Fibroblast of the aortic adventitia (primary cell): ENCODE measurements at regions not wholly inside any gene's neighbourhood (a gene's known extent, or its start where the extent isn't known, plus 50 kb on each side); places are given as distances from the start of the nearest gene placed in this dataset.
"Not testable (repeated sequence)": the region's sequence is repeated elsewhere in the genome, so short reads cannot be mapped to it uniquely, and the experiment has no call there.

Experiments used
- DNase-seq: peaks from one replicate; pipeline ENCODE4 v3.0.0-alpha.2; 2010; ENCODE audit warnings: low read depth
- H3K4me3 ChIP-seq: 2 replicates; pipeline ENCODE4 v1.5.1; 2011; ENCODE audit warnings: low read depth, mild to moderate bottlenecking, control low read depth, low read length, moderate library complexity
- TF ChIP-seq, protein P1 (sequence below): IDR thresholded peaks from 2 replicates; pipeline ENCODE4 v1.5.1; 2011; ENCODE audit warnings: mild to moderate bottlenecking, low read length, control low read depth, inconsistent platforms; ENCODE audit not compliant: insufficient read depth

DNA sequence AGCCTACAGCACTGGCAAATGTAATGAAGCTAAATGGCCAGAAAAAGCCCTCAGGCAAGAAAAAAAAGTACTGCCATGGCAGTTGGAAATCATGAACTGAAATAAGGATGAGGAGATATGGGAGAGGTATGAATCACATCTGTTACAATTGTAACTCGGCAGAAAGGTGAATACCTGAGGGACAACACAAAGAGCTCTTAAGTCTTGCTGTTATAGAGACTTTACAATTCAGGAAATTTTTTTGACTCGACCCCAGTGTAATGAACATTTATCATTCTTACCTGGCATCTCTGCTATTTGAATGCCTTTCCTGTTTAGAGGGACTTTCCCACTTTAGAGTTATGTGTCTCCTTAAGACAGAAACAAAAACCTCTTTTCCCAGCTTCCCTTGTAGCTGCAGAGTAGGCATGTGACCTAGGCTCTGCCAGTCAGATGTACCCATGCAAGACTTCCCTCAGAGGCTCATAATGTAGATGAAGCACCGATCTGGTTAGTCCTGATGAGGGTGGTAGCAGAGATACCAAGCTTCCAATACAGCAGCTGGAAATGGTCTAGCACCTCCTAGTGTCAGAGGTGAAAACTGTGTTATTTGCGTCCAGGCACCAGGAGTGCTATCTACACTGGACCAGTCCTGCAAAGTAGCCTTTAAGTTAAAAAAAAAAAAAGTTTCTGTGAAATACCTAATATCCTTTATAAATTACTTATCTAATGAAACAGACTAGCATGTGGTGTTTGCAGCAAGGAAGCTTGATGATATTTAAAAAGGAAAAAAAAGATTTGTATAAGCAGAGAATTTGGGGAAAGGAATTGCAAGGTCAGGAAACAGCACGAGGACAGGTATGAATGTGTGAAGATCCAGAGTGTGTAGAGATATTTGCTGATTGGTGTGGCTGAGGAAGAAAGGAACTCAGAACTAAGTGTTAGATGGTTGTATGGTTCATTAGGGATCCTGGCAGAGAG is 146.9 kb upstream of the SLC1A3 start:
- TF ChIP-seq, protein P1, sequence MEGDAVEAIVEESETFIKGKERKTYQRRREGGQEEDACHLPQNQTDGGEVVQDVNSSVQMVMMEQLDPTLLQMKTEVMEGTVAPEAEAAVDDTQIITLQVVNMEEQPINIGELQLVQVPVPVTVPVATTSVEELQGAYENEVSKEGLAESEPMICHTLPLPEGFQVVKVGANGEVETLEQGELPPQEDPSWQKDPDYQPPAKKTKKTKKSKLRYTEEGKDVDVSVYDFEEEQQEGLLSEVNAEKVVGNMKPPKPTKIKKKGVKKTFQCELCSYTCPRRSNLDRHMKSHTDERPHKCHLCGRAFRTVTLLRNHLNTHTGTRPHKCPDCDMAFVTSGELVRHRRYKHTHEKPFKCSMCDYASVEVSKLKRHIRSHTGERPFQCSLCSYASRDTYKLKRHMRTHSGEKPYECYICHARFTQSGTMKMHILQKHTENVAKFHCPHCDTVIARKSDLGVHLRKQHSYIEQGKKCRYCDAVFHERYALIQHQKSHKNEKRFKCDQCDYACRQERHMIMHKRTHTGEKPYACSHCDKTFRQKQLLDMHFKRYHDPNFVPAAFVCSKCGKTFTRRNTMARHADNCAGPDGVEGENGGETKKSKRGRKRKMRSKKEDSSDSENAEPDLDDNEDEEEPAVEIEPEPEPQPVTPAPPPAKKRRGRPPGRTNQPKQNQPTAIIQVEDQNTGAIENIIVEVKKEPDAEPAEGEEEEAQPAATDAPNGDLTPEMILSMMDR, result peak; percentile 14
- no peak overlapping the region for H3K4me3 ChIP-seq
- DNase-seq, result no peak

- H3K4me3 ChIP-seq, result no peak overlapping the region
- TF ChIP-seq, protein P1, result no peak
- DNase-seq, result no peak
These were observed 143.9 kb upstream of the SLC1A3 start for GRCh38 chr5:36462295-36463021.

DNA sequence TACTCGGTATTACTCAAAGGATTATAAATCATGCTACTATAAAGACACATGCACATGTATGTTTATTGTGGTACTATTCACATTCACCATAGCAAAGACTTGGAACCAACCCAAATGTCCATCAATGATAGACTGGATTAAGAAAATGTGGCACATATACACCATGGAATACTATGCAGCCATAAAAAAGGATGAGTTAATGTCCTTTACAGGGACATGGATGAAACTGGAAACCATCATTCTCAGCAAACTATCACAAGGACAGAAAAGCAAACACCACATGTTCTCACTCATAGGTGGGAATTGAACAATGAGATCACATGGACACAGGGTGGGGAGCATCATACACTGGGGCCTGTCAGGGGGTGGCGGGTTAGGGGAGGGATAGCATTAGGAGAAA is 130.5 kb upstream of the SLC1A3 start:
- DNase-seq, H3K4me3 ChIP-seq: not testable (repeated sequence)

DNA sequence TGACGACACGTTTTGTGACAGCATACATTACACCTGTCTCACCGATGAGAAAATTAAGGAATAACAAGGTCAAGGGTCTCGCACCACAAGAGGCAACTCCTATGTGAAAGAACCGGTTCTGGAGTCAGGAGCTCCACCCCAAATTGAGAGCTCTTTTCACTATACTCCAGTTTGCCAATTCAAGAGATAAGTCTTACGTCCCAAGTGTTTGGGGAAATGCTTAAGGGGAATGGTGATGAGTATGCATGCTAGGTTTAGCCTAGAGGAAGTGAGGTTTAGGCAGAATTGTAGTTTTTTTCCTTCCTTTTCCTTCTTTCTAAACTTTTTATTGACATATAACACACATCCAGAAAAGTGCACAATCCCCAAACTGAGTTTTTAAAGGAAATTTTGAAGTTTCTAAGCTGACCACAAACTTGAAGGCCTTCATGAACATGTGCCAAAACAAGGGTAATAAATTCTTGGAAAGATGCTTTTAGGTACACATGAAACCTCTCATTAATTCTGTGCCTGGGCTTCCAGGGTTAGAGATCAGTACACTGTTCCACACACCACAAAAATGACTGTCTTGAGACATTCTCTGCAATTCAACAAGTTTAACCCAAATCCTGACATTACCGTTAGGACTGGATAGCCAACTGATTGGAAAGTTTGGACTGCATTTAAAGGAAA is 127.6 kb upstream of the SLC1A3 start:
- TF ChIP-seq, protein P1, result no peak
- DNase-seq, result no peak
- no peak overlapping the region for H3K4me3 ChIP-seq

GRCh38 chr5:36481454-36482120 is 124.8 kb upstream of the SLC1A3 start:
- TF ChIP-seq, protein P1, result no peak
- DNase-seq, result no peak
- no peak overlapping the region for H3K4me3 ChIP-seq

- TF ChIP-seq, protein P1, result no peak
- H3K4me3 ChIP-seq, result no peak overlapping the region
- no peak for DNase-seq
These were observed 123.6 kb upstream of the SLC1A3 start for GRCh38 chr5:36482812-36483211.
